ENCODE measurements at regions not wholly inside any gene's neighbourhood (a gene's known extent, or its start where the extent isn't known, plus 50 kb on each side); places are given as distances from the start of the nearest gene placed in this dataset.

GRCh38 chr20:4534315-4534714 is 151.9 kb upstream of the PRNP start:
- Histone ChIP-seq H3K36me3 (ENCODE audit: control insufficient read depth in 2 of 2, insufficient read depth in 2 of 2, low read length in 1 of 2) (no peaks in the 10 kb centered on the region), H4K20me1 (ENCODE audit: control insufficient read depth, insufficient read depth) (no peaks in the 10 kb centered on the region), H3K9ac (ENCODE audit: control insufficient read depth, insufficient read depth, low read length) (no peak overlapping the region), H3K4me1 (ENCODE audit: control insufficient read depth, insufficient read depth, low read length) (no peaks in the 10 kb centered on the region), H3K79me2 (ENCODE audit: control insufficient read depth, insufficient read depth, low read length) (no peaks in the 10 kb centered on the region), H3K4me3 (no peak overlapping the region), H2AFZ (ENCODE audit: control insufficient read depth, low read depth, low read length) (no peak overlapping the region), H3K9me3 (replicated peaks; ENCODE audit: control insufficient read depth, insufficient read depth, low read length) (no peaks in the 10 kb centered on the region), H3K4me2 (ENCODE audit: control insufficient read depth, insufficient read depth) (no peak overlapping the region), H3K27me3 (replicated peaks in 1 of 2; ENCODE audit: control insufficient read depth in 2 of 2, insufficient read depth in 2 of 2, low read length in 1 of 2) (no peaks in the 10 kb centered on the region), H3K27ac (ENCODE audit: control insufficient read depth, insufficient read depth) (no peak overlapping the region)
- no TSS peak for BruUV-seq (replicated peaks)
- intact Hi-C loops (cut with micrococcal nuclease; ENCODE audit: unreplicated experiment) (no loop called here), in situ Hi-C loops (cut with MboI) (no loop called here)
- FAIRE-seq = no peak
- TF ChIP-seq CEBPB (IDR thresholded peaks at IDR 0.05; ENCODE audit: borderline replicate concordance in 1 of 2, low read depth in 2 of 2, low read length in 2 of 2) = no peak
- TF ChIP-seq IRF4 (IDR thresholded peaks at IDR 0.05; ENCODE audit: low read depth, low read length) = no peak
- no peak for TF ChIP-seq BCL3 (IDR thresholded peaks at IDR 0.05; ENCODE audit: borderline replicate concordance, insufficient read depth, low read depth, low read length, poor library complexity, severe bottlenecking)
- TF ChIP-seq CHD4 (IDR thresholded peaks at IDR 0.05) = no peak
- no peak for TF ChIP-seq POLR2AphosphoS5 (IDR thresholded peaks at IDR 0.05; ENCODE audit: low read length)
- no peak for TF ChIP-seq STAT1 (conservative IDR thresholded peaks at IDR 0.05)
- TF ChIP-seq ZBTB4 (CRISPR knock-in tag; IDR thresholded peaks at IDR 0.05) = no peak
- no peak for TF ChIP-seq EED (IDR thresholded peaks at IDR 0.05; ENCODE audit: low read depth)
- TF ChIP-seq HDAC2 (IDR thresholded peaks at IDR 0.05) = no peak
- no peak for TF ChIP-seq NKRF (conservative IDR thresholded peaks at IDR 0.05)
- no peak for TF ChIP-seq MEF2B (IDR thresholded peaks at IDR 0.05; ENCODE audit: partially characterized antibody, poor library complexity, severe bottlenecking)
- no peak for TF ChIP-seq TCF3 (IDR thresholded peaks at IDR 0.05; ENCODE audit: borderline replicate concordance, insufficient read depth, low read depth, low read length)
- TF ChIP-seq ATF7 (IDR thresholded peaks at IDR 0.05; ENCODE audit: low read depth) = no peak
- TF ChIP-seq CHD1 (IDR thresholded peaks at IDR 0.05; ENCODE audit: low read depth, low read length) = no peak
- no peak for TF ChIP-seq SIN3A (IDR thresholded peaks at IDR 0.05; ENCODE audit: low read depth, low read length)
- no peak for TF ChIP-seq CEBPZ (IDR thresholded peaks at IDR 0.05; ENCODE audit: low read depth, low read length)
- TF ChIP-seq POLR2A (IDR thresholded peaks at IDR 0.05; ENCODE audit: low read depth, low read length) = no peak
- ChIA-PET POLR2A (no interaction called here), SMC1A (ENCODE audit: uncharacterized antibody, unreplicated experiment) (no interaction called here), RAD21 (ENCODE audit: unreplicated experiment) (no interaction called here), CTCF (no interaction called here)
- no peak for ATAC-seq
- DNase-seq (ENCODE audit: low read depth, low spot score) = no peak
- 1% methylated on average over 3 of the region's 3 CpGs for WGBS (ENCODE audit: insufficient coverage, insufficient replicate concordance, low lambda C conversion rate, missing lambda C conversion rate)

Data from GM12878 (cell line).